Non-pigmented ciliary epithelial cell (primary cell): ENCODE measurements at regions not wholly inside any gene's neighbourhood (a gene's known extent, or its start where the extent isn't known, plus 50 kb on each side); places are given as distances from the start of the nearest gene placed in this dataset.
"Not testable (repeated sequence)": the region's sequence is repeated elsewhere in the genome, so short reads cannot be mapped to it uniquely, and the experiment has no call there.

ENCODE experiments used
- DNase-seq: peaks from one replicate; pipeline ENCODE4 v3.0.0-alpha.2; 2010; ENCODE audit warnings: low read depth

DNA sequence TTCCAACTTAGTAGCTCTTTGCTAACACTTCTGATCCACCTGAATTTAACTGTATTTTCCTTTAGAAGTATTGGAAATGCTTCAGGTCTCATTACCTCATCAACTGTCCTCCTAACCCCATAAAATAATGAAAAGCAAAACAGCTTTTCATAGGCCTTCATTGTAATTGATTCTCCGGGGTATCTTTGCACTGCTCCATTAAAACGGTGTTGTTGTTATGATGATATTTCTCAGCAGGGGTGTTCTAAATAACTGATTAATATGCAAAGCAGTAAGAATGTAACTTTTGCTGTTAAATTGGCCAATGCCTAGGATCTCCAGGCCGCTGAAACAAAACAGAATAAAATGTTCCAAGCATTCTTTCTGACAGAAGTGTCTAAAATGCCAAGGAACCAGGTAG lies 1983.2 kb downstream of the EFNA5 start:
- no peak for DNase-seq

DNA sequence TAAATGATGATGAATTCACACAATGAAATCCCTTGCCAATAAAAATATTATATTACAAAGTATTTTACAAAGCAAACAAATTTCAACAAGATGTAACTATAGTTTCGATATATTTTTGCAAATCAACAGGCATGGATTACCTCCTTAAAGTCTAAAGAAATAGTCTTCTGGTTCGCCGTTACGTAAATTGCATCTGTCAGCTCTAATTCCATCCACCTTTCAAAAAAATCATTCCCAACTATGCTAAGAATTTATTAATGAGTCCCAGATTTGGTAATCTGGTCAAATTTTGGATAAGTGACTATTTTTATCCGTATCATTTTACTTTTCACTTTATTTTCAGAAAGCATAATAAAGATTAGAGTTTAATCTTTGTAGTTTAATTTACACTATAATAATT lies 1984.9 kb downstream of the EFNA5 start:
- DNase-seq = no peak

DNA sequence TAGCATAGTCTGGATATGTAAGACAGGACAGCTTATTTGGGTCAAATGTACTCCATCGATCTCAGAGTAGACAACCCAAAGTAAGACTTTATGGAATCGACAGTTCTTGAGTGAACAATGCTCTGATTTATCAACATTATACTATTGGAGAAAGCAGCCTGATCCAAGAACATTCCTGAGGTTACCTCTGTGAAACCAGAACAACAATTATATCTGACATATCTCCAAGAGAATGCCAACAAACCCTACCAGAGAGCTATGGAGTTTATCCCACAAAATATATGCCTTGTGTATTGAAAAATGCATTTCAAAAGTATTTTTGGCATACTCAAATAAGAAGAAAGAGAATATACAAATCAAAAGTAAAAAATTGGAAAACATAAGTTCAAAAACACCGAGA lies 1985.9 kb downstream of the EFNA5 start:
- peak; percentile 31 for DNase-seq

DNA sequence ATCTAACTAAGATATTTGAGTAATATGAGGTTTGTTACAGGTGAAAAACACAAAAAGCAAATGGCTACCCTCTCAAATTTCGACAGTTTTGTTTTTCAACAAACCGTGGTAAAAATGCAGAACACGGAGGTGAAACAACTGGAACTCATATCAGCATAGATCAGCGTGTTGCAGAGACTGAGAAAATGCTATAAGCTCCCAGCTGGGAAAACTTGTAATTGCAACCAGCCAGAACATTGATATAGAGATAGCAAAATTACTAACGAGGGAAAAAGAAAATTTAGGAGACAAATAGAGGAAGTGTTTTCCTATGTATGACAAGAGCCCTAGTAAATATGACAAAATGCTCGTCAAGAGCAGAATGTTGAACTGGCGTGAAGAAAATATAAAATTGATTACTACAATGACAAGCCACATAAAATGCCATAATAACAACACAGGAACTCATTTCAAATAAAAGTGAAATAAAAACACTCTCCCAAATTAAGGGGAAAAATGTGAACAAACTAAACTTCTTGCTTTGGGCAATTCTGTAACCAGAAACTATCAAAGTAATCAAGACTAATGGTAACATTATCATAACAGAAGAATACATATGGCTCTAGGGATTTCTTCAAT lies 1989.8 kb downstream of the EFNA5 start:
- DNase-seq = no peak

DNA sequence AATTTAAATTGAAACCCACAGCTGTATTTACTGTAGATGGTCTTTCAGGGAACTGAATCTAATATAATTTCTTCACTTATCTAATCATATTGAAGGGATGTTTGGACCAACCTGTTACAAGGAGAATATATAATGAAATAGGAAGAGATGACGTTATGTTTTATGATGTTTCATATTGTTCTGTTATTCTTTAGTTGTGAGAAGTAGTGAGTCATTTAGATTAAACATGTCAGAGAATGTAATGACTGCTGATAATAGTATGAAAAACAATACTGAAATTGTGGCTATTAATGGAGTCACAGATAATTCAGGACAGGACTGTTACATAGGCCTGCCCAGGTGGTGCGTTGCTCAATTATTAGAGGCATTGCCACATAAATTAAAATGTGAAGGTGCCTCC lies 1993.4 kb downstream of the EFNA5 start:
- DNase-seq = no peak

DNA sequence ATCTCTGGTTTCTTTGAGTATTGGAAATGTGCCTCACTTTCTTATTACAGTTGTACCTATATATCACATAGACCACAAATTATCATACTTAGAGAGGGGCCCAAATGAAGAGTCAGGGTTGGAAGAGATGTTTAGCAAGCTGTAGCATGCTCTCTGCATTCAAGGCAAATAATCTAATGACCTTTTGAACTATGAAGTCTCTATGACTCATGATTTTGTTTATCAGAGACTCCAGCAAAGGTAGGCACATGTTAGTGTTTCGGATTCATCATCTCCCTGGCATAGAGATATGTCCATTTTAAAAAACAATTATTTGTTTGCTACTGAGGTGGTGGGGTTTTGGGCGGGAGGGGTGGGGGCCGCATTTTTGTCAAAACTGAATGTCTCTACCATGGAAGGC lies 2000.1 kb downstream of the EFNA5 start:
- no peak for DNase-seq

DNA sequence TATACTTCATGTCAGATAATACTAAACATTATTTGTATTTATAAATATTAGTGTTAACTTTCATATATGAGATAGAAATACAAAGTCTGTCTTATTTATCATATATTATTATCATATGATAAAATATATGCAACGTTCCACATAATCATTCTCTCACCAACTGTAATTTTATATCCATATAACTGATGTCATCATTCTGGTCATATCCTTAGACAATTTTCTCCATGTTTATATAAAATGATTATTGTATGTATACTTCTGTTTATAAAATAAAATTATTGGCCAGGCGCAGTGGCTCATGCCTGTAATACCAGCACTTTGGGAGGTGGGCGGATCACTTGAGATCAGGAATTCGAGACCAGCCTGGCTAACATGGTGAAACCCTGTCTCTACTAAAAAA lies 2007.1 kb downstream of the EFNA5 start:
- no peak for DNase-seq

DNA sequence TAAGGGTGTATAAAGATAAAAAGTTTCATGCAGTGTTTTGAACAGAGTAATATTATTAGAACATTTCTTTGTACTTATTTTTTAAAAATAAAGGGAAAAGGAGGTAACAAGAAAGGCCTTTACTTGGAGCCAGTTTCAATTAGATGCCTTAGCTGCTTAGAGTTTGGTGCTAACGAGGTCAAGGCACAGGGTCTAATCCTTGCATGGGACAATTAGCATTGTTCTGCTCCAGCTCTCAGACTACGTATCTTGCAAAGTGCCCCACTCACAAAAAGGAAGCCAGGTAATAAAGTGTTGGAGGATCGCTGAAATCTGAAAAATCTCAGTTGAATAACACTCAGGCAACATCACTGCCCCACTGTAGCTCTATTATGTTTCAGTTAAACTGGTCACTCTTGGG lies 2011.3 kb downstream of the EFNA5 start:
- DNase-seq = no peak

DNA sequence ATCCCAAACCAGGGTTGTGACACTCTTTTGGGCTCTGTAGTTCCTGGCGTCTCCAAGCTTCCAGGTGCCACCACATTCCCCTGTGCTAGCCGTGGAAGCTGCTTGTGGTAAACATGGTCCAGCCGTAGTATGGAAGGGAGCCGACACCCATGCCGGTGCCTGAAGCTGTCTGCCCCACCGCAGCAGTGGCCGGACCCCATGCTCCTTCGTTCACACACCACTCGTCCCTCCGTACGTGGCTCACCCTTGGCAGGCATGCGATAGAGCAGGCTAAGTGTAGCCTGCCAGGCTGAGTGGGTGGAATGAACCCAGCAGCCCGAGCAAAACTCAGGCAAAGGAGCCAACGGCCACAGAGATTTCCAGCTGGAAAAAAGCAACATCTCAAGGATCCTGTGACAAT lies 2030.4 kb downstream of the EFNA5 start:
- DNase-seq = no peak

DNA sequence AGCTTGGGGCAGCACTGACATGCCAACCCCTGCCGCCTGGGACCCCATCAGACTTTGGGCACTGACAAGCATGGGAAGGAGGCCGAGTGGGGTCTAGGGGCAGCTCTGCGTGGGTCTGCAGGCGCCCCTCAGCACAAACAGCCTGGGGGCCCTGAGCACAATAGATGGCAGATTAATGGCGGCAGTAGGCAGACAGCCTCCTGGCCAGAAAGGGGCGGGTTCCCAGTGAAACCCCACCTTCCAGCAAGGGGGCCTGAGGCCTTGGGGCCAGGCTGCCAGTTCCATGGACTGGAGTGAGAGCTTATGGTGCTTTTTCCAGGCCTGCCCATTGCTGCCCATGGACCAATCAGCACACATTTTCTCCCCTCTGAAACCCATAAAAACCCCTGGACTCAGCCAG lies 2031.2 kb downstream of the EFNA5 start:
- DNase-seq = no peak

DNA sequence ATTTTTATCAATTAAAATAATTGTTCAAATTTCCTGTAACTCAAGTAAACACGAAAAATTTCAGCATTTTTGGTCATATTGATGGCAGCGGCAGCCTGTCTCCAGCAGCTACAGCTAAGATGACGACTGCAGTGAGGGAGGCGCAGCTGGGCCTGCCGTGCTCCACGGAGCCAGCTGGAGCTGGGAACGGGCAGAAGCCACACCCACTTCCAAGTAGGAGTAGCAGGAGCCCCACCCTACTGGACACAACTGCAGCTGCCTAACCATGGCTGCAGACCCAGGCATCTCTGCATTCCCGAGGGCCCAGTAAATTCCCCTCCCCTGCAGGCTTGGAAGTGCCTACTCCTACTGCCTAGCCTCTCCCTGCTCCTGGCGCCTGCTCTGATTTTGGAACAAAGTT lies 2031.7 kb downstream of the EFNA5 start:
- DNase-seq = no peak

DNA sequence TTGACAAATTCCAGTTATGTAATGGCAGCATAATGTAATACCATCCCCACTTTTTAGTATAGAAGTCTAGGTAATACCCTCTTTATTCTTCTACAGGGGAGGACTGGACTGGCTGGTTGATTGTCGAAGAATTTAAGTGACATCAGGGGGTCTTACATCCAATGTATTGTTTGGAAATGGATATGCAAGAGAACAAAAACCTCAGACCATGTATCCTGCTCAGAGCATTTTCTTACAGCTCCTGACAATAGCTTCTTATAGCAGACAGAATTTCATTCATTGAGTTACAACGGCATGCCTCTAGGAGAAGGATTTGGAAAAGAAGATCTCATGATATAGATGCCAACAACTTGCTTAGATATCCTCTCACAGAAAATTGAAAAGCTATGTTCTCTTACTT lies 2032.3 kb downstream of the EFNA5 start:
- no peak for DNase-seq

DNA sequence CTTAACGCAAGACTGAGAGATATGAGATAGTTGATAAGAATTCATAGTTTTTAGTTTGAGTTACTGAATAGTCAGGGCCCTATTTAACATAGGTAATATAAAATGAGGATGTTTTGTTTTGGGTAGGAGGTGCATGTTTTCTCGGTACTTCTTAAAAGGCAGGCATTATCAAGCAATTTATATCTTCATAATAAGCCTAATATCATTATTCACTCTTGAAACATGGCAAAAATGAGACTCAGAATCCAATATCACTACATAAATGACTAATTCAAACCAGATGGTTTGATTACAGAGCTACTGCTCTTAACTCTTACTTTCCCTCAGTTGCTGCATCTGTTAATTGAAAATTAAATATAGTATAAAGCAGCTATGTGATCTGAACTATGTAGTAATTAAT lies 2038.7 kb downstream of the EFNA5 start:
- no peak for DNase-seq

DNA sequence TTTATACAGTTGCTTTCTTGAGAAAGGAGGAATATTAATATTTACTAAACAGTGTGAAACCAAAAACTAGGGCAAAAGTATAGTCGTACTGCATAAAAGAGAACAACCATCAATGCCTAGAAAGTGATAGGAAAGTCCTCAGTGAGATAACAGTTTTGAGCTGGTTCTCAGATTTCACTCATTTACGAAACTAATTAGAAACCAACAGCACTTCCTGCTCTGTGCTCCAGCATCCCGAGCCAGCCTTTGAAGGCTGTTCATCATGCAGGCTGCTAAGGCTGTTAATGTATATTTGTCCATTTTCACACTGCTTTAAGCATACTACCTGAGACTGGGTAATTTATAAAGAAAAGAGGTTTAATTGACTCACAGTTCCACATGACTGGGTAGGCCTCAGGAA lies 2039.9 kb downstream of the EFNA5 start:
- DNase-seq = no peak

DNA sequence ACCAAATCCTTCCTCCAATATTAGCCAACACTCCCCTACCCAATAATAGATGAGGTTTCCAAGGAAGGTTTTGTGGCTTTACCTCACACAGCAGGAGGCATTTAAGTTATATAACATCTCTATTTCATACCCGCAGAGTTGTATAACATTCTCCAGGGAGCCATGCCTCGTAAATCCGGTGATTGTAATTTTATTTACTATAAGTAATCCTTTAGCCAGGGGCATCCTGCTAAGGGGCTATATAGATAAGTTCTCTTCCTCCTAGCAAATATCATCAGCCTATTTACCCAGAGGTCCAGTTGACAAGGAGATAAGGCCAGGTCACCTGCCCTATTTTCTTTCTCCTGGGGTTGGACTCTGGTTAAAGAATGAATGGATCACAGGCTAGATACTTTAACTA lies 2051.0 kb downstream of the EFNA5 start:
- no peak for DNase-seq

DNA sequence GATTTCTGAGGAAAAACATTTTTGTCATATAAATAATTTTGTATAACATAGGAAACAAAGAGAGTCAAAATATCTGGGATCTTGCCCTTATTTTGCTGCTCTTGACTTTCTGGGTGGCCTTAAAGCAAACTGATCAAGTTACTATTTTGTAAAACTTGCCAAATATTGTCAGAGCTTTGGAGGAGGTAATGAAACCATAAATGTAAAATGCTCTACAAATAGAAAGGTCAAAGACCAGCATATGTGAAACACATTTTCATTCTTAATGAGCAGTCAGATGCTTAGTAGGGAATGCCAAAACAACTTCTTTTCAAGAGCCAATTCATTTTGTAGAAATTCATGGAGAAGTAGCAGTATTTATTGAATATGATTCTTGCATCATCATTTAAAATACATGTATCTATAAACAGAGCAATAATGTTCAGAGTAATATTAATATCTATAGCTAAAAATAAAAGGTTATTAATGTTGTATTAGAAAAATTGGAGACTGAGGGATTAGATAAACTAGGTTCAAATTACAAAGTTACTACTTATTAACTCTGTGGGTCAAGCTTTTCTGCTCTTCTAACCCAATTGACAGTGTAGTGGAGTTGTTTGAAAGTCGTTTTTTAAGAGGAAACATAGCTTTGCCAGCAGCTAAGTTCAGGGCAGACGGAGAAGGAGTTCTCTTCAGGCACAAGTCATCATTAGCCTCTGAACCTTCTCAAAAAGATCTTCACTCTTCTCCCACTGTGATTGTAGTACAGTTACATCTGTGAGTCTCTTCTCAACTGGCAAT lies 2053.1 kb downstream of the EFNA5 start:
- DNase-seq = no peak

DNA sequence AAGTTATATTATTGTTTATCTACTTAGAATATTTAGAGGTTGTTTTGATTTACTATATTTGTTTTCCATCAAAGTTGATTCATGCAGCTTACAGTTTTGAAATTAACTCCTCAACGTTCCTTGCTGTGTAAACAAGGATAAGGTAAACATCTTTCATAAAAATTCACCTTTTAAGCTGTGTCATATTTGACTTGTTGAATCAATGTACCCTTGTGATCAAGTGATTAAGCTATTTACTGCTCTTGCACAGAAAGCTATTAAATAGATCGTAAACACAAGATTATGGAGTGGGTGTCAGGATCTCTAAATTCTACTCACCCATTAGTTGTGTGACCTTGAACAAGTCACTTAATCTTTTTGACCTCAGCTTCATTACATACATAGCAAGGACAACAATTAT lies 2054.0 kb upstream of the NUDT12 start:
- no peak for DNase-seq

DNA sequence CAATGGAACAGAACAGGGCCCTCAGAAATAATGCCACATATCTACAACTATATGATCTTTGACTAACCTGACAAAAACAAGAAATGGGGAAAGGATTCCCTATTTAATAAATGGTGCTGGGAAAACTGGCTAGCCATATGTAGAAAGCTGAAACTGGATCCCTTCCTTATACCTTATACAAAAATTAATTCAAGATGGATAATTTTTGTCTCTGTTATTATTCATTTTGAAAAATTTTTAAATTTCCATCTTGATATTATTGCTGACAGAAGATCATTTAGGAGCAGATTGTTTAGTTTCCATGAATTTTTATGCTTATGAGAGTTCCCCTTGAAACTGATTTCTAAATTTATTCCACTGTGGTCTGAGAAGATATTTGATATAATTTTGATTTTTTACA lies 2039.8 kb upstream of the NUDT12 start:
- not testable (repeated sequence) for DNase-seq

DNA sequence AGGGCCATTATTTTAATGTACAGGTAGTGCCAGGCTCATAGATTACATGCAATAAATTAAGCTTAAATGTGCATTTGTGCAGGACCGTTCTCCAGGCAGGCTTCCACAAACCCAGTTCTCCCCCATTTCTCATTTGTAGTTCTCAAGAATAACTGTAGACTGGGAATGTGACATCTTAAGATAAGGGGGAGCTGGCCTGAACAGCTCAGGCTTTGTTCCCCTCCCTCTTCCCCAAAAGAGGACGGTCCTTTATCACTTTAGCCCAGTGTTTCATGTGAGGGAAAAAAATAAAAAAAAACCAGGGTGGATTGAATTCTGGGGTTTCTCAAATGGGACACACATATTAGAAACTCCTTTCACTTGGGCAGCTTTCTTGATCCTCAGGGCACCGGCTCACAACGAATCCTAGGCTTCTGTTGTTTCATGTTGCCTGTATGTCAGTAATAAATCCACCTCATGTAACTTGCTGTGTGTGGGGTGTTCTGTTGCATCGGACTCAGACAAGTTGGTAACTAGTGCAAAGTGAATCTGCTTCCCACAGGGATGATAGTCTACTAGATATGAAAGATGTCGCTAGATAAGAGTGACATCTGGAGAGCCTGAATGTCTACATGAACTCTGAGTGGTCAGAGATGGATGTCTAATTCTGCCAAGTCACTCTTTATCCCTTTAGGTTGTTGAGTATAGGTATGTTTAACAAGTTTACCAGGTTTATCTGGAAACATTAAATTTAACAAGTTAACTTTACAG lies 2030.6 kb upstream of the NUDT12 start:
- no peak for DNase-seq

DNA sequence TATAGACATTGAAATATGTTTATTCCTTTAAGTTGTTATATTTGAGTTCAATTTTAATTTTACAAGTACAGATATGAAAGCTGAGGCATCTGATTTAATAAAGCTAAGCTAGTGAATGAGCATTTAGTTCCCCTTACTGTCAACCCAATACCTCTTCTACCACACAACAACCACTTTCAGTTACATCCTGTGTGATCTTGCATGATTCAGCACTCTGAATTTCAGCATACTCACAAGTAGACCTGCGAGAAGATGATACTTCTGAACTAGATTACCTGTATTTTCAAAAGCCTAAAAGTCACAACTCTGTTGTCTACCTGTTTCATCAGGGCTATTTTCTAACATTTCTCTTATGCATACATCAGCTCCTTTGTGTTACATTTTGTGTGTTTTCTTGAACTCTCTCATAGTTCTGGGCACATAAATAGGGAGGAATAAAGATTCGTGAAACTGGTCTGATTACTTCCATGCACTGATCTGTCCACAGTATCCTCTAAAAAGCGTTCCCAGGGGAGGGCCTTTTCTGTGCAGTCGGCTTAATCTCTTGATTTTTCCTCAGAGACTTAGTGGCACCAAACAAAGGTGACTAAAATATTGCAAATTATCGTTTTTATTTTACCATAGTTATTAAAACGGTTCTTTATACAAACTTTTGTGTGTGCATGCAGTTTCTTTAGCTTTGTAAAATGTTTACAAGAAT lies 2025.5 kb upstream of the NUDT12 start:
- no peak for DNase-seq

DNA sequence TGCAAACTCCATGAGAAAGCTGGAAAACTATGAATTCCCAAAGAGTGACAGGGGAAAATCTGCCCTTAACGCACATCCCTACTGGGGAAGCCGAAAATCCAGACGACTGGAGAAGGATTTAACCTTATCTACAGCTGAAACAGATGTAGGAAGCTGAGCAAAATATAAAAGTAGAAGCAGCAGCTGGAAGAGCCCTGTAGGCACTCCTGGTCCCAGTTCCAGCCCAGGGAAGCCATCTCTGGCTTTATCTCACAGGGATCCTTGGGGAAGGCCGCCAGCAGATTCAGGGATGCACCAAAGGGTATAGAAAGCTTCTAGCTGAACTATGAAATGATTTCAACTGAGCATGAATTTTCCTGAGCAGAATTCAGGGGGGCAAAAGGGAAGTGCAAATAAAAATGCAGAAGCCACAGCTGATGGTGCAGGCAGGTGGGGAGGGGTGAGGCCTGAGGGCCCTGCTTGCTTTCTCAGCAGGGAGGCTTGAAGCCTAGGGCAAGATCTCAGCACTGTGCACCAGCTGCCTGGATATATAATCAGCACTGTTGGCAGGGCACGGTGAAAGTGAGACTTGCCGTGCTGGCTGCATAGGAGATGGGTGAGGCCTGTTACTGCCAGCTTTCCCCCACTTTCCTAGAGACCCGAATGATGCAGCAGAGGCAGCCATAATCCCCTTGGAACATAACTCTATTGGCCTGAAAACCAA lies 2019.5 kb upstream of the NUDT12 start:
- no peak for DNase-seq

DNA sequence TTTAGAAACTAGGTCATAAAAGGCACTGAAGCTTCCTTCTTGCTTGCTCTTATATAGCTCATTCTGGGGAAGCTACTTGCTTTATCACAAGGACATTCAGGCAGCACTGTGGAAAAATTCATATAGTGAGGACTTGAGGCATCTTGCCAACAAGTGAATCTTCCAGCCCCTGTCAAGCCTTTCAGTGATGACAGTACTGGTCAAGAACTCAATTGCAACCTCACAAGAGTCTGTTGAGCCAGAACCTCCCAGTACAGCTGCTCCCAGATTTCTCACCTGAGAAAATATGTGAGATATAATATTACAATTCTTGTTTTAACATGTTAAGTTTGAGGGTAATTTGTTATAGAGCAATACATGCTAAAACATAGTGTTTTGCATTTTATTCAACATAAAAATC lies 2011.0 kb upstream of the NUDT12 start:
- no peak for DNase-seq
